HepG2 (cell line): ENCODE measurements at regions not wholly inside any gene's neighbourhood (a gene's known extent, or its start where the extent isn't known, plus 50 kb on each side); places are given as distances from the start of the nearest gene placed in this dataset.

ENCODE experiments used
- ATAC-seq: fragments of 200-7000 bp; cut with Tn5 transposase; 3 replicates; pipeline ENCODE4 v1.9.1; 2020; ENCODE audit warnings: mild to moderate bottlenecking, moderate library complexity
- BruUV-seq: library from RNA; stranded (reverse); fragments of 400-500 nt; replicated peaks from 2 replicates; lab custom pipeline; 2021; lab: Mats Ljungman, UMichigan
- CTCF ChIA-PET: fragments of 300-600 bp; formaldehyde crosslinking; extraction: SDS; loops from one replicate; lab custom pipeline; 2021; ENCODE audit warnings: low total read pairs, inconsistent platforms, low intra/inter-chr PET ratio; lab: Yijun Ruan, JAX
- POLR2A ChIA-PET: fragments of 350-600 bp; sonication (Branson Sonifier 250); formaldehyde crosslinking; loops from one replicate; lab custom pipeline; 2020; ENCODE audit warnings: antibody characterized with exemption, inconsistent platforms; lab: Yijun Ruan, JAX
- DNase-seq: peaks from one replicate; pipeline ENCODE4 v3.0.0-alpha.2; 2015; ENCODE audit warnings: low spot score
- FAIRE-seq: peaks from 3 replicates; lab custom pipeline; 2011; peaks lifted over from hg19 to GRCh38; lab: Jason Lieb, UNC
- H2AFZ ChIP-seq: one replicate; pipeline ENCODE4 v1.6.1; 2011; ENCODE audit warnings: low read length, inconsistent platforms
- H3K27ac ChIP-seq: fragments of 300-600 bp; 3 replicates; pipeline ENCODE4 v1.8.0; 2011; ENCODE audit warnings: mixed run types, mild to moderate bottlenecking, mixed read lengths, low read length, inconsistent platforms; ENCODE audit not compliant: insufficient read depth; ENCODE audit errors: extremely low read length
- H3K27me3 ChIP-seq, 2 experiments: fragments of 200-600 bp in 1 of 2; 2 replicates in 1 of 2; 3 replicates in 1 of 2; pipeline versions ENCODE4 v1.6.0 to v1.8.0; 2011; ENCODE audit warnings: low read length in 2 of 2, mild to moderate bottlenecking in 2 of 2, moderate library complexity in 2 of 2, inconsistent platforms in 1 of 2; ENCODE audit not compliant: insufficient read depth in 2 of 2, control insufficient read depth in 1 of 2
- H3K36me3 ChIP-seq, 2 experiments: fragments of 200-600 bp in 1 of 2; replicated peaks in 1 of 2; 2 replicates in 1 of 2; 3 replicates in 1 of 2; pipeline versions ENCODE4 v1.5.1 to v1.8.0; 2011; ENCODE audit warnings: low read length in 2 of 2, inconsistent platforms in 1 of 2; ENCODE audit not compliant: insufficient read depth in 2 of 2, control insufficient read depth in 1 of 2
- H3K4me1 ChIP-seq: 2 replicates; pipeline ENCODE4 v1.5.1; 2012; ENCODE audit warnings: low read length, inconsistent platforms; ENCODE audit not compliant: insufficient read depth
- H3K4me2 ChIP-seq: 2 replicates; pipeline ENCODE4 v1.6.0; 2011; ENCODE audit warnings: low read depth, low read length, inconsistent platforms
- H3K4me3 ChIP-seq, 3 experiments: fragments of 200-600 bp in 1 of 3; sonication (generic), shearing (Covaris generic) in 1 of 3; replicated peaks in 1 of 3; 2 replicates each; pipeline ENCODE4 v1.5.1; 2011 to 2016; ENCODE audit warnings: low read length in 3 of 3, inconsistent platforms in 2 of 3, low read depth in 2 of 3, mild to moderate bottlenecking in 2 of 3, control low read depth in 1 of 3, mixed read lengths in 1 of 3; ENCODE audit not compliant: insufficient read depth in 1 of 3
- H3K79me2 ChIP-seq: one replicate; pipeline ENCODE4 v1.6.1; 2011; ENCODE audit warnings: low read length, inconsistent platforms; ENCODE audit not compliant: insufficient read depth
- H3K9ac ChIP-seq: 2 replicates; pipeline ENCODE4 v1.6.0; 2011; ENCODE audit warnings: mild to moderate bottlenecking, low read depth, low read length, inconsistent platforms; ENCODE audit not compliant: insufficient read depth
- H3K9me3 ChIP-seq: 2 replicates; pipeline ENCODE4 v1.5.1; 2012; ENCODE audit warnings: mild to moderate bottlenecking, low read length
- H4K20me1 ChIP-seq: 2 replicates; pipeline ENCODE4 v1.6.0; 2011; ENCODE audit warnings: inconsistent platforms, mild to moderate bottlenecking, low read length, moderate library complexity; ENCODE audit not compliant: insufficient read depth
- CREB1 ChIP-seq, 2 experiments: fragments of 450-650 bp in 1 of 2; IDR thresholded peaks; 2 replicates each; pipeline ENCODE4 v1.6.1; 2016 to 2017; ENCODE audit warnings: control low read depth in 1 of 2, mild to moderate bottlenecking in 1 of 2, missing compliant biosample characterization in 1 of 2, missing genetic modification characterization in 1 of 2
- KMT2A ChIP-seq: sonication (generic); formaldehyde crosslinking; IDR thresholded peaks from 2 replicates; pipeline ENCODE4 v1.4.0; 2020; ENCODE audit warnings: missing genetic modification reagents
- RFXANK ChIP-seq: IDR thresholded peaks from 2 replicates; pipeline ENCODE4 v1.6.1; 2016
- SP4 ChIP-seq: sonication (generic); formaldehyde crosslinking; IDR thresholded peaks from 2 replicates; pipeline ENCODE4 v1.8.1; 2023; ENCODE audit warnings: mild to moderate bottlenecking, missing genetic modification reagents
- SRSF1 ChIP-seq: fragments of 200-400 bp; formaldehyde crosslinking; optimal IDR thresholded peaks from 2 replicates; pipeline ENCODE3; 2017; ENCODE audit warnings: mild to moderate bottlenecking, low read depth, low read length, moderate library complexity
- TBX2 ChIP-seq: sonication (generic); formaldehyde crosslinking; IDR thresholded peaks from 2 replicates; pipeline ENCODE4 v1.5.0; 2020; ENCODE audit warnings: missing genetic modification reagents, mild to moderate bottlenecking, borderline replicate concordance
- ZFY ChIP-seq: sonication (generic); formaldehyde crosslinking; IDR thresholded peaks from 2 replicates; pipeline ENCODE4 v1.4.0; 2020; ENCODE audit warnings: missing genetic modification reagents
- ZNF12 ChIP-seq: sonication (generic); formaldehyde crosslinking; IDR thresholded peaks from 2 replicates; pipeline ENCODE4 v1.5.0; 2020; ENCODE audit warnings: missing genetic modification reagents
- WGBS: methylation state at CpG from one replicate; pipeline ENCODE4 v1.1.6; 2017; ENCODE audit warnings: low lambda C conversion rate; 5-methylcytosine and 5-hydroxymethylcytosine counted together
- in situ Hi-C: cut with HindIII; loops from 2 replicates; pipeline ENCODE4 v1.10.0; 2017; ENCODE audit warnings: low pct_unique_long_range_greater_than_20kb; ENCODE audit not compliant: extremely low pct_ligation_motif_present
- intact Hi-C: fragments of 100-400 bp; cut with micrococcal nuclease; formaldehyde crosslinking; loops from one replicate; pipeline ENCODE4 v1.10.0; 2022; ENCODE audit not compliant: unreplicated experiment
- TF ChIP-seq, protein P1 (sequence below), 2 experiments: sonication (generic) in 1 of 2; formaldehyde crosslinking in 1 of 2; IDR thresholded peaks; 2 replicates each; pipeline versions ENCODE4 v1.5.1 to v1.6.1; 2011 to 2020; ENCODE audit warnings: borderline replicate concordance in 1 of 2, low read depth in 1 of 2, low read length in 1 of 2, mild to moderate bottlenecking in 1 of 2, missing genetic modification reagents in 1 of 2, moderate library complexity in 1 of 2

DNA sequence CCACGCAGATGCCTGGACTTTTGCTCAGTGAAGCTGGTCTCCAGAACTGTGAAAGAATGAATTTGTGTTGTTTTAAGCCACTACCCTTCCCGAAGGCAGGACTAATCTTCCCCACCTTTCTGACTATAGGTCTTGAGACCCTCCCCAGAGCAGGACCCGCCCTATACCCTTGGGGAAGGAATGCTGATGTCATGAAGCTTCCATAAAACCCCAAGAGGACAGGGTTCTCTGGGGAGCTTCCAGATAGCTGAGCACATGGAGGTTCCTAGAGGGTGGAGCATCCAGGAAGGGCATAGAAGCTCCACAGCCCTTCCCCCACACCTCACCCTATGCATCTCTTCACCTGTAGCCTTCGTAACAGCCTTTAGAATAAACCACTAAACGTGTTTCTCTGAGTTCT is 287.8 kb downstream of the SOX9 start:
- Histone ChIP-seq H3K79me2 (peaks cover 51% of the 10 kb centered on the region), H3K27me3 (no peaks in the 10 kb centered on the region), H3K9me3 (no peaks in the 10 kb centered on the region), H3K4me2 (no peak overlapping the region), H4K20me1 (no peaks in the 10 kb centered on the region), H3K4me1 (peaks cover 99% of the 10 kb centered on the region), H3K27ac (no peak overlapping the region), H3K9ac (no peak overlapping the region), H2AFZ (no peak overlapping the region), H3K4me3 (no peak overlapping the region), H3K36me3 (peaks cover 2 to 6% of the 10 kb centered on the region in 2 experiments; a peak in 4 of 5 replicates)
- FAIRE-seq (no peak), ATAC-seq (no peak), DNase-seq (no peak)
- CTCF ChIA-PET, result no interaction called here
- POLR2A ChIA-PET, result interaction anchor here (2.6 to 6.0 kb wide), 3 partner anchors 9 to 287 kb away, joined by 9 to 71 read pairs (median 19); partner anchors contain the start of gene SOX9
- intact Hi-C loops (no loop called here), in situ Hi-C loops (no loop called here)
- 97% methylated on average over 5 of the region's 5 CpGs for WGBS
- BruUV-seq, result no TSS peak
- no peak for TF ChIP-seq KMT2A (CRISPR knock-in tag)
- 0 out of 2 replicates have a peak, but pooled peaks have one; percentile 19 for TF ChIP-seq ZFY (CRISPR knock-in tag)
- TF ChIP-seq, protein P1, sequence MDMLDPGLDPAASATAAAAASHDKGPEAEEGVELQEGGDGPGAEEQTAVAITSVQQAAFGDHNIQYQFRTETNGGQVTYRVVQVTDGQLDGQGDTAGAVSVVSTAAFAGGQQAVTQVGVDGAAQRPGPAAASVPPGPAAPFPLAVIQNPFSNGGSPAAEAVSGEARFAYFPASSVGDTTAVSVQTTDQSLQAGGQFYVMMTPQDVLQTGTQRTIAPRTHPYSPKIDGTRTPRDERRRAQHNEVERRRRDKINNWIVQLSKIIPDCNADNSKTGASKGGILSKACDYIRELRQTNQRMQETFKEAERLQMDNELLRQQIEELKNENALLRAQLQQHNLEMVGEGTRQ (IDR thresholded peaks at IDR 0.05; ENCODE audit: low read depth, low read length), result no peak
- TF ChIP-seq, protein P1 (CRISPR knock-in tag; IDR thresholded peaks at IDR 0.05; ENCODE audit: borderline replicate concordance), result no peak
- no peak for TF ChIP-seq ZNF12 (CRISPR knock-in tag)
- TF ChIP-seq CREB1 (IDR thresholded peaks at IDR 0.05), result no peak
- 0 out of 2 replicates have a peak, but pooled peaks have one; percentile 14 for TF ChIP-seq CREB1 (CRISPR knock-in tag; IDR thresholded peaks at IDR 0.05)
- no peak for TF ChIP-seq RFXANK
- TF ChIP-seq SP4 (CRISPR knock-in tag), result no peak
- peak; percentile 25; the same call in 1 of the 2 replicates for TF ChIP-seq TBX2 (CRISPR knock-in tag)
- TF ChIP-seq SRSF1, result no peak
